ENCODE measurements at regions not wholly inside any gene's neighbourhood (a gene's known extent, or its start where the extent isn't known, plus 50 kb on each side); places are given as distances from the start of the nearest gene placed in this dataset.

DNA sequence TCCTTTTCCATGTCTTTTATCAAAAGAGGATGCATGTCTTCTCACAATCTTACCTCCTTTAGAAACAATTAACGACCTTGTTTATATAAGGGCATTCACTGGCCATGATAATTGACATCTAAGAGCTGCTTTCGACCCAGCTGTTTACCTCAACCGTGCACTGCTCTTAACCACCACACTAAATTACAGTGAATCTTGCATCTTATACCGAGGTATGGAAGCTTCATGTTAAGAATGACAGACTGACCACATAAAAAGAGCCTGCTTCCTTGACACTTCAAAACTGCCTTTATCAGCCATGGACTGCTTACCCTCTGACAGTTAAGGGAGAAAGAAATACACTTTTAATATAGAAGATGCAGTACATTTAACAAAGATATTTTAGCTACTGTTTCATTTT is 301.7 kb upstream of the LYPLAL1 start:
- no peak for TF ChIP-seq POLR2A (IDR thresholded peaks at IDR 0.05)
- TF ChIP-seq, protein P1, sequence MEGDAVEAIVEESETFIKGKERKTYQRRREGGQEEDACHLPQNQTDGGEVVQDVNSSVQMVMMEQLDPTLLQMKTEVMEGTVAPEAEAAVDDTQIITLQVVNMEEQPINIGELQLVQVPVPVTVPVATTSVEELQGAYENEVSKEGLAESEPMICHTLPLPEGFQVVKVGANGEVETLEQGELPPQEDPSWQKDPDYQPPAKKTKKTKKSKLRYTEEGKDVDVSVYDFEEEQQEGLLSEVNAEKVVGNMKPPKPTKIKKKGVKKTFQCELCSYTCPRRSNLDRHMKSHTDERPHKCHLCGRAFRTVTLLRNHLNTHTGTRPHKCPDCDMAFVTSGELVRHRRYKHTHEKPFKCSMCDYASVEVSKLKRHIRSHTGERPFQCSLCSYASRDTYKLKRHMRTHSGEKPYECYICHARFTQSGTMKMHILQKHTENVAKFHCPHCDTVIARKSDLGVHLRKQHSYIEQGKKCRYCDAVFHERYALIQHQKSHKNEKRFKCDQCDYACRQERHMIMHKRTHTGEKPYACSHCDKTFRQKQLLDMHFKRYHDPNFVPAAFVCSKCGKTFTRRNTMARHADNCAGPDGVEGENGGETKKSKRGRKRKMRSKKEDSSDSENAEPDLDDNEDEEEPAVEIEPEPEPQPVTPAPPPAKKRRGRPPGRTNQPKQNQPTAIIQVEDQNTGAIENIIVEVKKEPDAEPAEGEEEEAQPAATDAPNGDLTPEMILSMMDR (IDR thresholded peaks at IDR 0.05) = no peak
- WGBS, 2 donors = 44 to 60% methylated on average over 4 of the region's 4 CpGs

DNA sequence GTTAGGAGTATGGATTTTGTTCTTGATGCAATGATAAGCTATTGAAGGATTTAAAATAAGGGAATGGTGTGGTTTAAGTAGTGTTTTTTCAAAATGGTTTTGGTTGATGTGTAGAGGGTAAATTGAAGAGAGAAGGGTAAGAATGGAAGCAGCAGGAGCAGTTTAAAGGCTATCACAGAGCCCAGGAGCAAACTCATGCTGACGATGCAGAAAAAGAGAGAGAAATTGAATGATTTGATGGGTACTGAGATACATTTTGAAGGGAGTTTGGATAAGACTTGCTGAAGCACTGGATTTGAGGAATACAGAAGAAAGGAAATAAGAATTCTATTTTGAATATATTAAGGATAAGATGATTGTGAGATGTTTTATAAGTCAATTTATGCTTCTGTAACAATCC is 300.8 kb upstream of the LYPLAL1 start:
- no peaks in the 10 kb centered on the region for H3K36me3 ChIP-seq
- intact Hi-C loops (cut with DNase I) = no loop called here
- WGBS, 2 donors = 95 to 100% methylated on average over 1 of the region's 1 CpG
- no peaks in the 10 kb centered on the region for H3K27me3 ChIP-seq
- DNase-seq = no peak
- TF ChIP-seq, protein P1 (IDR thresholded peaks at IDR 0.05) = no peak
- no peak for TF ChIP-seq POLR2A (IDR thresholded peaks at IDR 0.05)
- no peak overlapping the region for H3K27ac ChIP-seq
- no peak overlapping the region for H3K4me3 ChIP-seq
- no peaks in the 10 kb centered on the region for H3K4me1 ChIP-seq
- no peaks in the 10 kb centered on the region for H3K9me3 ChIP-seq

More for the DNA sequence above, 301.7 kb upstream of the LYPLAL1 start:
- Histone ChIP-seq H3K27ac (no peak overlapping the region), H3K36me3 (no peaks in the 10 kb centered on the region), H3K27me3 (no peaks in the 10 kb centered on the region), H3K4me1 (no peaks in the 10 kb centered on the region), H3K4me3 (no peak overlapping the region), H3K9me3 (no peaks in the 10 kb centered on the region)
- DNase-seq = no peak
- intact Hi-C loops (cut with DNase I) = no loop called here

DNA sequence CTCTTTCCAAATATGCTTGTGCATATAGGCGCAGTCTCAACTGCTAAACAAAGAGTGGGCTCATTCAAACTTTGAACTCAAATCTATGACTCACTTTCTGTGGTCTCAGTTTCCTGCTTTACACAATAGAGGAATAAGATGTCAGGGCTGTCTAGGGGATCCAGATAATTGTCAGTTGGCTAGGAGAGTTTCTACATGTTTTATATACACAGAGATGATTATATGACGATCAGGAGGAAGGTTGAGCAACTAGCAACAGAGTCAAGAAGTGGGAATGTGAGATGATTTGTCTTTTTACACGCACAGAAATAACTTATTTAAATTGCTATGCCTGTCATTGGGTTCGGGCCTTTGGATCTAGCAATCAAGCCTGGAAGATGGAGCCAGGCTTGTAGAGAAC is 299.4 kb upstream of the LYPLAL1 start:
- H3K27ac ChIP-seq = no peak overlapping the region
- intact Hi-C loops (cut with DNase I) = no loop called here
- H3K9me3 ChIP-seq = no peaks in the 10 kb centered on the region
- no peak overlapping the region for H3K4me3 ChIP-seq
- no peaks in the 10 kb centered on the region for H3K36me3 ChIP-seq
- H3K27me3 ChIP-seq = no peaks in the 10 kb centered on the region
- 22 to 32% methylated on average over 4 of the region's 4 CpGs for WGBS, 2 donors
- no peaks in the 10 kb centered on the region for H3K4me1 ChIP-seq
- no peak for DNase-seq
- no peak for TF ChIP-seq POLR2A (IDR thresholded peaks at IDR 0.05)
- TF ChIP-seq, protein P1 (IDR thresholded peaks at IDR 0.05) = no peak

GRCh38 chr1:218874801-218875400 is 298.8 kb upstream of the LYPLAL1 start:
- no peak overlapping the region for H3K4me3 ChIP-seq
- TF ChIP-seq POLR2A (IDR thresholded peaks at IDR 0.05) = no peak
- TF ChIP-seq, protein P1 (IDR thresholded peaks at IDR 0.05) = no peak
- no peak overlapping the region for H3K27ac ChIP-seq
- 78 to 85% methylated on average over 8 to 11 of the region's 11 CpGs for WGBS, 2 donors
- H3K36me3 ChIP-seq = no peaks in the 10 kb centered on the region
- H3K27me3 ChIP-seq = no peaks in the 10 kb centered on the region
- intact Hi-C loops (cut with DNase I) = no loop called here
- no peaks in the 10 kb centered on the region for H3K4me1 ChIP-seq
- DNase-seq = no peak
- no peaks in the 10 kb centered on the region for H3K9me3 ChIP-seq

GRCh38 chr1:218878369-218878768 is 295.3 kb upstream of the LYPLAL1 start:
- WGBS, 2 donors = 43 to 61% methylated on average over 1 of the region's 1 CpG
- no peak for DNase-seq
- Histone ChIP-seq H3K36me3 (no peaks in the 10 kb centered on the region), H3K4me1 (no peaks in the 10 kb centered on the region), H3K27me3 (no peaks in the 10 kb centered on the region), H3K27ac (no peak overlapping the region), H3K9me3 (no peaks in the 10 kb centered on the region), H3K4me3 (no peak overlapping the region)
- no peak for TF ChIP-seq POLR2A (IDR thresholded peaks at IDR 0.05)
- TF ChIP-seq, protein P1 (IDR thresholded peaks at IDR 0.05) = no peak
- intact Hi-C loops (cut with DNase I) = no loop called here

All from esophagus squamous epithelium (tissue), 5 donors.